ENCODE measurements at regions not wholly inside any gene's neighbourhood (a gene's known extent, or its start where the extent isn't known, plus 50 kb on each side); places are given as distances from the start of the nearest gene placed in this dataset.

DNA sequence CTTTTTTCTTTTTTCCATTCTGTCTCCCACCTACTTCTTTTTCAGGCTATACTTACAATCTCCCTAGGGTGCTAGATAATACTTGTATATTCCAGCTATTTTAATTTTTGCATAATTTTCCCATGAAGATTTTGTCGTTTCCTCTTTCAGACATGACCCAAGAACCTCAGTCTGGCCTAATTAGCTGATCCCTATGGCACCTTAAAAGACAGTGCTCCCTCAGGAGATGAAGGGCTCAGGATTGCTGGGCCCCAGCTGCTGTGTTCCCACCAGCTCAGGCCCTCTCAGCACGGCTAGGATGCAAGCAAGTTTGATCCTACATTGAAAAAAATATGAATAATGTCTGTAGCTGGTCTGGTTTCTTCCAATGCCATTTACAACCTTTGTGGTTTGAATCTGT is 55.0 kb upstream of the RGS5 start:
- no peak for DNase-seq (ENCODE audit: low read depth)

- DNase-seq (ENCODE audit: low read depth), result peak; percentile 5
These were observed 55.5 kb upstream of the RGS5 start for GRCh38 chr1:163258181-163258580.

DNA sequence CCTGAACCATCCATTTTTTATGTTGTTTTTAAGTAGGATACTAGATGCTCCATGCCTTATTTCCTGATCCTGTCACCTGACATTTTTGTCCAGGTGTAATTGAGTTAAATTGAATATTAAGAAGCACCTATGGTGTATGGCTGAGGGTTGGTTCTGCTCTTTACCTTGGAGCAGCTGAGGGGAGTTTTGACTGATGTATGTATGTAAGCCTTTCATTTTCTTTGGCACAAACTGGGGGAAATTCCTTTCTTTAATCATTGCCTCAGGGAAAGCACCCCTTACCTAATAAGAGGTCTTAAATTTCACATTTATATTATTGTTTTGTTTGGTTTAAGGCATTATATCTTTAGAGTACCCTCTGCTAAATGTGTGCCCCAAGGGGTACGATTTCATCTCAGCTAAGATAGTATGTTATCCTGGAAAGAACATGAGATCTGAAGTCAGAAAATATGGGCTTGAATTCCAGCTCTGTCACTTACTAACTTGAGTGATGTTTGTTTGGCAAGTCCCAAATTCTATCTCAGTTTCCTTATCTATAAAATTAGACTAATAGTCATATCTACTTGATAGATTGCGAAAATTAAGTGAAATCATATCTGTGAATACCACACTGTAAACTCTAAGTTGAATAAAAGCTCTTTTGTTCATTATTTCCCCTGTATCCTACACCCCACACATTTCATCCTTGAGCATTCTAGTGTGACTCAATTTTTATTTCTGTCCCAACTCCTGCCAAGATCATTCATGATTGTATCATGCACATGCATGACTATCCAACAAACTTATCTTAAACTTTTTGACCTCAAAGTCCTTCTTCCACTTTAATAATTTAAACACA is 57.7 kb upstream of the NUF2 start:
- DNase-seq (ENCODE audit: low read depth), result no peak

DNA sequence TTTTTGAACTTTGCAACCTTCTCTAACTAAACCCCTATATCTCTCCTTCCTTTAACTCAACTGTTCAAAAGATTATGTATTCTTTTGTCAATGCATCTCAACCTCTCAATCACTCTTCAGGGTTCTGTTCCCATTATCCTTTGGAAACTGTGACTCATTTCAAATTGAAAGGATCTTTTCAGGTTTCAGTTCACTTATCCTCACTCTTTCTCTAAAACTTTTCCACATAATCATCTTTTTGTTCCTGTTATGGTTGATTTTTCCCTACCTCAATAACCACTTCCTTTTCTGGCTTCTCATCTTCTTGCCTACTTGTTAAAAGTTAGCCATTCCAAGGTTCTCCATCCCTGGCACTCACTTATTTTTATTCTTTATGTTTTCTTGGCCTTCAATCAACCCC is 56.2 kb upstream of the NUF2 start:
- no peak for DNase-seq (ENCODE audit: low read depth)

DNA sequence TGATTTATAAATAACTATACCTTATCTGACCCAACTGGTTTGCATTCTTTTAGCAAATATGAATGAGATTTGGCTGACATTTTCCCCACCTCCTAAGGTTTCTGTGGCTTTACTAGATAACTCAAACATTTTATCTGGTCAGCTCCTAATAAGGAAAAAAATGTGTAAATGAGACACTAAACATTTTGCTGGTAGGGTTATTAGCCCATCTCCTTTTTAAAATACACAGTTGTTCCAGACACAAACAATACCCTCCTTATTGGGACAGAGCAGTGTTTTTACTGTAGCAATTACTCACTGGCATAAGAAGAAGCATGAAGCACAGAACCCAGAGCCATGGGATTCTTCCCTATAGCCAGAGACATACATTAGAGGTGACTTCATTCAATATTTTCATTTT is 53.8 kb upstream of the NUF2 start:
- DNase-seq (ENCODE audit: low read depth), result no peak

- no peak for DNase-seq (ENCODE audit: low read depth)
These were observed 50.2 kb upstream of the NUF2 start for GRCh38 chr1:163271535-163271934.

Data from non-pigmented ciliary epithelial cell (primary cell).